ENCODE measurements at regions not wholly inside any gene's neighbourhood (a gene's known extent, or its start where the extent isn't known, plus 50 kb on each side); places are given as distances from the start of the nearest gene placed in this dataset.
"Not testable (repeated sequence)": the region's sequence is repeated elsewhere in the genome, so short reads cannot be mapped to it uniquely, and the experiment has no call there.

DNA sequence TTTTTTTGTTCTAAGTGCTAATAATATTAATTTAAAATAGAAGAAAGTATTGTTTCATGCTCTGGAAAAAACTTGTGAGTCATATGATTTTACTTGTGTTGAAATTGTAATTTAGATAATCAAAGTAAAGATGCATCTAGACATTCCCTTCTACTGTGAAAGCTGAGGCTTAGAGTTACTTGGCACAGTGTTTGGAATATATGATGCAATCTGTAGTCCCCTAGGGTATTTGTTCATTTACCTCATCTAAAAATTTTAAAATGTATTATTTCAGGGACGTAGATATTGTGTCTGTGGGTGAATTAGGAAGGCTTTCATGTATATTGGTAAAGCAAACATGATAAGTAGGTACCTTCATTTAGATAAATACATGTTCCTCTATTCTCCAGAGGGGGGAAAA is 793.5 kb upstream of the CNTN5 start:
- H3K27me3 Mint-ChIP-seq: no peaks in the 10 kb centered on the region
- no peak overlapping the region for H3K27ac Mint-ChIP-seq
- H3K4me1 Mint-ChIP-seq: no peaks in the 10 kb centered on the region

DNA sequence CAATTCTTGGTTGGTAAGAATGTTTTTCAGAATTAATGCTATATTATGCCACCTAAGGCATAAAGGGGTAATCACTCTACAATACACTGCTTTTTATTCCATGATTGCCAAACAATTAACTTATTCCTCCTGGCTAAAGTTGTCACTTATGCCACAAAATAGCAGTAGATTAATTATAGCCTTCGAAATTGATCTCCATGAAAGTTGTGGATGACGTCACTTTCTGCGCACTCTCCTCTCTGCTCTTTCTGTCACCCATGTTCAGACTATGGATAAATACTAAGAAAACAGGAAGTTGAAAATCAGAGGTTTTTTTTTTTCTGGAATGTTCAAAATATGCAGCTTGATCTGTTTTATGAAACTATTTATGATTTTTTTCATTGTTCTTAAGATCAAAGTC is 790.1 kb upstream of the CNTN5 start:
- no peak overlapping the region for H3K4me3 Mint-ChIP-seq
- no peak overlapping the region for H3K27ac Mint-ChIP-seq
- no peaks in the 10 kb centered on the region for H3K27me3 Mint-ChIP-seq
- H3K9me3 Mint-ChIP-seq: no peaks in the 10 kb centered on the region
- no peaks in the 10 kb centered on the region for H3K36me3 Mint-ChIP-seq
- H3K4me1 Mint-ChIP-seq: no peaks in the 10 kb centered on the region
- DNase-seq: no peak

More for the DNA sequence above, 793.5 kb upstream of the CNTN5 start:
- Mint-ChIP-seq H3K36me3 (no peaks in the 10 kb centered on the region), H3K9me3 (no peaks in the 10 kb centered on the region), H3K4me3 (no peak overlapping the region)
- no peak for DNase-seq

DNA sequence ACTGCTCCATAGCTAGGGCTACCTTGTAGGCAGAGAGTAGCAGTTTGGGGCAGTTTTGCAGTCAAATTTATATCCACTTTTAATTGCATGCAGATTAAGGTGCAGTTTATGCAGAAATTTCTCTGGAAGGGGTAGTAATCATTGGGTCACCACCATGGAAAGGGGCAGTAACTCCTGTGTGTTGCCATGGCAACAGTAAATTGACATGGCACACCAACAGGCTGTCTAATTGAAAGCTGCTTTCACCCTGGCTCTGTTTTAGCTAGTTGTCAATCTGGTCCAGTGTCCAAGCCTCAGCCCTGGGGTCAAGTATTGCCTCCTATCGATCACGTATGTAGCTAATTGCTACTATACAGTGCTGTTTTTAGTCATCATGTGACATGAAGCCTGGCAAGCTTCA is 786.1 kb upstream of the CNTN5 start:
- Mint-ChIP-seq H3K9me3 (no peaks in the 10 kb centered on the region), H3K4me1 (no peaks in the 10 kb centered on the region), H3K36me3 (no peaks in the 10 kb centered on the region), H3K27me3 (no peaks in the 10 kb centered on the region), H3K27ac (no peak overlapping the region), H3K4me3 (no peak overlapping the region)
- DNase-seq: no peak

DNA sequence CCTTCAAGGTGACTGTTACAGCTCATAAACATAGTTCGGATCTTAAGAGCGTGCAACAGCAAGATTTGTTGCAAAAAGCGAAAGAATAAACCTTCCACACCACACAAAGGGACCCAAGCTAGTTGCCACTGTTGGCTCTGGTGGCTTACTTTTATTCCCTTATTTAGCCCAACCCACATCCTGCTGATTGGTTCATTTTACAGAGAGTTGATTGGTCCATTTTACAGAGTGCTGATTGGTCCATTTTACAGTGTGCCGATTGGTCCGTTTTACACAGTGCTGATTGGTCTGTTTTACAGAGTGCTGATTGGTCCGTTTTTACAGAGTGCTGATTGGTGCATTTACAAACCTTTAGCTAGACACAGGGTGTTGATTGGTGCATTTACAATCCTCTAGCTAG is 776.9 kb upstream of the CNTN5 start:
- Mint-ChIP-seq H3K36me3 (no peaks in the 10 kb centered on the region), H3K4me3 (no peak overlapping the region), H3K27me3 (no peaks in the 10 kb centered on the region), H3K27ac (no peak overlapping the region), H3K4me1 (no peaks in the 10 kb centered on the region), H3K9me3 (peaks cover 12% of the 10 kb centered on the region)
- DNase-seq: no peak

DNA sequence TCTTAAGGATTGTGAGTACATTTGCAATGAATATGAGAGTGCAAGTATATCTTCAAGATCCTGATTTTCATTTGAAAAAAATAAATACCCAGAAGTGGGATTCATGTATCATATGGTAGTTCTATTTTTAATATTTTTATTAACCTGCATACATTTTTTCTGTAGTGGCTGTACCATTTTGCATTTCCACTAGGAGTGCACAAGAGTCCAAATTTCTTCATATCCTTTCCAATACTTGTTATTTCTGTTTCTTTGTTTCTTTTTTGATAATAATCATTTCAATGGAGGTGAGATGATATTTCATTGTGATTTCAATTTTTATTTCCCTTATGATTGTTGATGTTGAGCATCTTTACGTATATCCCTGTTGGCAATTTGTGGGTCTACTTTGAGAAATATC is 759.8 kb upstream of the CNTN5 start:
- Mint-ChIP-seq H3K27ac (no peak overlapping the region), H3K27me3 (no peaks in the 10 kb centered on the region), H3K4me1 (no peaks in the 10 kb centered on the region), H3K9me3 (peaks cover 1% of the 10 kb centered on the region), H3K4me3 (no peak overlapping the region), H3K36me3 (no peaks in the 10 kb centered on the region)
- DNase-seq: no peak

DNA sequence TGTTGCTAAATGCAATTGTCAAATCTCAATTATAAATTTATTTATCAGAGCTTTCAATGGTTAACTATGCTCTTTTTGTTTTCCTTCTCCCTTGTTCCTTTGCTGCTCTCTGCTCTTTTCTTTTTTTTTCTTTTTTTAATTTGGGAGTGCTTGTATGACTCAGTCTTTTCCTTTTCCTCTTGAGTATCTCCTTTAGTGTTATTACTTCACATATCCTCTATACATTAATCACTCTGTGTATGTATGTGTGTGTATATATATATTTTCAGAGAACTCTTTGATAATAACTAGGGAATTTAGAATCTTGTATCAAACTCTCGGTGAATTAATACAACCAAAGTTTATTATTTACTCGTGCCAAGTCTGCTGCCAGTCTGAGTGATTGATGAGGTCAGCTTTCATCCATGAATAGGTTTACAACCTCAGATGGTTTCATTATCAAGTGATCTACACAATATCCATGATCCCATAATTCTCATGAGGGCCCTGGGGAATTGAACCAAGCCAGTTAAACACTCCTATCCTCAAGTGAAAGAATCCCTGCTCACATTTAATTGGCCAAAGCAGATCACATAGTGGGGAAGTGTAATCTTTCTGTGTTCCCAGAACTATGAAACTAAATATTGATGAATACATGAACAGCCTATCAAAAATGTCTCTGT is 743.4 kb upstream of the CNTN5 start:
- Mint-ChIP-seq H3K36me3 (no peaks in the 10 kb centered on the region), H3K4me1 (no peaks in the 10 kb centered on the region), H3K27me3 (peaks cover 3% of the 10 kb centered on the region), H3K27ac (no peak overlapping the region), H3K4me3 (no peak overlapping the region), H3K9me3 (peaks cover 2% of the 10 kb centered on the region)
- no peak for DNase-seq

DNA sequence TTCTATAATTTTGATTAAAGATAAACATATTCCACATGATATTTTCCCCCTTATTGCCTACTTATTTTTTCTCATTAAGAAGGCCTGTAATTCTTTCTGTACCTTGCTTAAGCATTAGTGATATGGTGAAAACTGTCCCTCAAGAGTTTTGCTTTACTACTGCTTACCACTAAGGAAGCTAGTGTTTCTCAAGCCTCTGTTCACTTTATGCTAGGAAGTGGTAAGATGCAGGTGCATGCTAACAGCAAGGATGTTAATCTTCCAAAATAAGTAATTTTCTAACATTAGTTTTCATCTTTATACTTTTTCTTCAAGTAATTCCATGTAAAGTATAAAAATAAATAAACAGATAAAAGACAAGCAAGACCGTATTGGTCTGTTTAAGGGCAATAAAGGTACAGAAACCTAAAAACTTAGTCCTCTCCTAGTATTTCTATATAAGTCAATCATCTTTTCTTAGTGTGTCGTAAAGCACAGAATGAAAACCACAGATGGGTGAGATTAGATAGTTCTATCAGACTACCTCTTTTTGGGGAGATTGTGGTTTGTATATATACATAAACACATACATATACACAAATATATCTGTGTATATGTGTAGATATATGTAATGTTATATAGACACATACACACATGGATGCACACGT is 731.0 kb upstream of the CNTN5 start:
- Mint-ChIP-seq H3K4me3 (no peak overlapping the region), H3K27ac (no peak overlapping the region), H3K27me3 (no peaks in the 10 kb centered on the region), H3K36me3 (no peaks in the 10 kb centered on the region), H3K9me3 (peaks cover 2% of the 10 kb centered on the region), H3K4me1 (no peaks in the 10 kb centered on the region)
- DNase-seq: no peak

DNA sequence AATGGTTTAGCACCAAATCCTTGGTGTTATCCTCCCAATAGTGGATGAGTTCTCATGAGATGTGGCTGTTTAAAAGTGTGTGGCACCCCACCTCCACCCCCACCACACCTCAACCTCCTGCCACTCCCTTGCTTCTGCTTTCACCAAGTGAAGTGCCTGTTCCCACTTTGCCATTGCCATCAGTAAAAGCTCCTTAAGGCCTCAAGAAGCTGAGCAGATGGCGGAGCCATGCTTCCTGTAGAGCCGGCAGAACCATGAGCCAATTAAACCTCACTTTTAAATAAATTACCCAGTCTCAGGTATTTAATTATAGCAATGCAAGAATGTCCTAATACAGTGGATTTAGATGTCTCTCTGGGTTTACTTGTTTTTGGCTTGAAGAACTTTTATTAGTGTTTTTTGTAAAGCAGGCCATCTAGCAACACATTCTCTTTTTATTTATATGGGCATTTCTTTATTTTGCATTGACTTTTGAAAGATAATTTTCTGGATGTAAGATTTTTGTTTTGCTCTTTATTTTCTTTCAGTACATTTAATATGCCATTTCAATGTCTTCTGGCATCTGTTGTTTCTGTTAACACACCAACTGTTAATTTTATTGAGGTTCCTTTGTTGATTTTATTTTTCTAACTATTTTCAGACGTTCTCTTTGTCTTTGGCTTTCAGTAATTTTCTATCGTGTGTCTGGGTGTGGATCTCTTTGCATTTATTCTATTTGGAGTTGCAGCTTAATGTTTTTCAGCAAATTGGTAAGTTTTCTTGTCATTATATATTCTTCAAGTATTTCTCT is 724.5 kb upstream of the CNTN5 start:
- Mint-ChIP-seq H3K4me3 (no peak overlapping the region), H3K27me3 (no peaks in the 10 kb centered on the region), H3K36me3 (no peaks in the 10 kb centered on the region), H3K9me3 (peaks cover 2% of the 10 kb centered on the region), H3K27ac (peak overlapping the region; percentile 56), H3K4me1 (peaks cover 7% of the 10 kb centered on the region)
- DNase-seq: no peak

DNA sequence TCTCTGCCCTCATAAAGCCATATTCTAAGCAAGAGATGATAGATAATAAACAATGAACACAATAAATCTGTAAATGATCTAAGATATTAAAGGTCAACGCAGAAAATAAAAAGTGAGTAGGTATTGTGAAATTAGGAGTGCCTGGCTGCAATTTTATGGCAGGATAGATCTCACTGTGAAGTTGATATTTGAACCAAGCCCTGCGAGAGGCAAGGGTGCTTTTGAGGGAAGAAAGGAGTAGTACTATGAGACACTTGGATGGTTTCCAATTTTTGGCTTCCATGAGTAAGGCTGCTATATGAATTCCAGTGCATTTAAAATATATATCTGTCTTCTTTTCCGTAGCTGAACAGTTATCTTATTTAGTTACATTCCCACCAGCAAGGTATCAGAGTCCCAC is 720.0 kb upstream of the CNTN5 start:
- no peak overlapping the region for H3K4me3 Mint-ChIP-seq
- H3K27ac Mint-ChIP-seq: no peak overlapping the region
- no peaks in the 10 kb centered on the region for H3K27me3 Mint-ChIP-seq

DNA sequence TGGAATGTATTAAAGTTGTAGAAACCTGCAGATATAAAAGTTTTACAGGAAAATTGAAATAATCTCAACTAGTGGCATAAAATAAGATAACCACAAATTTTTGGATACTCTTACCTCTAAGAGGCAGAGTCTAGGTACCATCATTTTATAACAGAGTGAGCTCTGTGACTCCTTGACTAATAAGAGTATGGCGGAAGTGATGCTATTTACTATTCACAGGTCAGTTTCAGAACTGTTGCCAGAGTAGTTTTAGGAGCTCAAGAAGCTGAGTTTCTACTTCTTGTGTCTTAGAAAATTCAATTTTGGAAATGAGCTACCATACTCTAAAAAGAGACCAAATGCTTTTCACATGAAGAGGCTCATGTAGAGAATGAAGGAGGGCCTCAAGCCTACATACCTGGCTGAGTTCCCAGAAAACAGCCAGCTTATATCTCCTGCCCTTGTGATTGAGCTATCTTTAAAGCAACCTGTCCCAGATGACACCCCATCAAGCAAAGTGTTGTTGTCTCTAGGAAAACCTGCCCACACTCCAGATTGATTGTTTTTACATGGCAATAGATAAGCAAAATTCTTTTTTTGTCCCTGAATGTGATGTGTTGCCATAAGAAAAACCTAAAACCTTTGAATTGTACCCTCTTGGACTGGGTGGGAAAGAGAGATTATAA is 712.8 kb upstream of the CNTN5 start:
- no peak overlapping the region for H3K4me3 Mint-ChIP-seq
- no peaks in the 10 kb centered on the region for H3K9me3 Mint-ChIP-seq
- no peak for DNase-seq
- H3K27me3 Mint-ChIP-seq: no peaks in the 10 kb centered on the region
- H3K27ac Mint-ChIP-seq: no peak overlapping the region
- no peaks in the 10 kb centered on the region for H3K36me3 Mint-ChIP-seq
- H3K4me1 Mint-ChIP-seq: no peaks in the 10 kb centered on the region

More for the DNA sequence above, 720.0 kb upstream of the CNTN5 start:
- no peak for DNase-seq
- Mint-ChIP-seq H3K9me3 (no peaks in the 10 kb centered on the region), H3K36me3 (no peaks in the 10 kb centered on the region), H3K4me1 (peaks cover 7% of the 10 kb centered on the region)

DNA sequence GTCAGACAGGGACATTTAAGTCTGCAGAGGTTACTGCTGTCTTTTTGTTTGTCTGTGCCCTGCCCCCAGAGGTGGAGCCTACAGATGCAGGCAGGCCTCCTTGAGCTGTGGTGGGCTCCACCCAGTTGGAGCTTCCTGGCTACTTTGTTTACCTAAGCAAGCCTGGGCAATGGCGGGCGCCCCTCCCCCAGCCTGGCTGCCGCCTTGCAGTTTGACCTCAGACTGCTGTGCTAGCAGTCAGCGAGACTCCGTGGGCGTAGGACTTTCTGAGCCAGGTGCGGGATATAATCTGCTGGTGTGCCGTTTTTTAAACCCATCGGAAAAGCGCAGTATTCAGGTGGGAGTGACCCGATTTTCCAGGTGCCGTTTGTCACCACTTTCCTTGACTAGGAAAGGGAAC is 690.4 kb upstream of the CNTN5 start:
- H3K27me3 Mint-ChIP-seq, DNase-seq, H3K36me3 Mint-ChIP-seq, H3K4me3 Mint-ChIP-seq, H3K27ac Mint-ChIP-seq, H3K9me3 Mint-ChIP-seq, H3K4me1 Mint-ChIP-seq: not testable (repeated sequence)

DNA sequence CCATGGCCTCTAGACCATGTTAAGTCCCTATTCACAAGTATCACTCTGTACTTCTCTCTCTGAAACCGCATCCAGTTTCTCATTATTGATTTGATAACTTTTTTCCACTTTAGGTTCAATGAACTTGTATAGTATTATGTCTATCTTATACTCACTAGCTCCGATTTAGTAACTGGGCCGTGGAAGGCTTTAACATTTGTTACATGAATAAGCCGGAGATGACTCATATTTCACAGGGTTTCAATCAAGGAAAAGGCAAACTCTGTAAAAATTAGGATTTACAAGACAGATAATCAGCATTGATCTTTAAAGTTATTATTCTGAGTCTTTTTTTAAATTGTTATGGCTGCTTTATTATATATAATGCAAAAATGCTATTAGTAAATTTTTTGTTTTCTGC is 662.2 kb upstream of the CNTN5 start:
- no peak overlapping the region for H3K4me3 Mint-ChIP-seq
- H3K27me3 Mint-ChIP-seq: no peaks in the 10 kb centered on the region
- no peak overlapping the region for H3K27ac Mint-ChIP-seq
- H3K9me3 Mint-ChIP-seq: no peaks in the 10 kb centered on the region
- H3K4me1 Mint-ChIP-seq: no peaks in the 10 kb centered on the region
- no peak for DNase-seq
- H3K36me3 Mint-ChIP-seq: no peaks in the 10 kb centered on the region

DNA sequence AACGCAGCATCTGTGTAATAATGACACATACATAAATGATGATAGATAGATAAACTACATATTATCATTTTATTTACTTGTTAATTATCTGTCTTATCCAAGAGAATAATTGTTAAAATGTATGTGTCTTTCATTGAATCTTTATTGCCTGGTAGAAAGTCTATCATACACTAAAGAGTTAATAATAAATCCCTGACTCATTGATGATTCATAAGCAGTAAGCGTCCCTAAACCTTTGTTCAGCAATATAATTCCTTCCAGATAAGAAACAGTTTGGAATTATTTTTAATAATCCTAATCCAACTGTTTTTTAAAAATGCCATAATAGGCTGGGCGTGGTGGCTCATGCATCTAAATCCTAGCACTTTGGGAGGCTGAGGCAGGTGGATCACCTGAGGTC is 655.6 kb upstream of the CNTN5 start:
- Mint-ChIP-seq H3K27me3 (no peaks in the 10 kb centered on the region), H3K9me3 (no peaks in the 10 kb centered on the region), H3K4me3 (no peak overlapping the region), H3K27ac (no peak overlapping the region), H3K4me1 (no peaks in the 10 kb centered on the region), H3K36me3 (no peaks in the 10 kb centered on the region)
- no peak for DNase-seq

DNA sequence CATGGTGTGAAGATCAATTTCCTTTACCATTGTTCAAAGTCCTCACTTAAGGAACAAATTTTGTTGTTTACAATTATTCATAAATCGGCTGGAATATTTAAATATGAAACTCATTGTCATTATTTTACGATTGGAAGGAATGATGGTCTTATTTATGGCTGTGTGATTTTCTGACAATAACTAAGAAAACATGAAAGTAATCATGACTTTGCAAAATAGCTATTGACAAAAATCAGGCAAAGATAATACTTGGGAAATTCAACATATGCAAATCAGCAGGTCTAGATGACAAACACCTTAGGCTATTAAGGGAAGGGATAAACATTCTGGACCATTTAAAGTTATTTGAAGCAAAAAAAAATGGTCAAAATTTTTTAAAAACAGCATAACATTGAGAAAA is 654.8 kb upstream of the CNTN5 start:
- no peaks in the 10 kb centered on the region for H3K4me1 Mint-ChIP-seq
- H3K27me3 Mint-ChIP-seq: no peaks in the 10 kb centered on the region
- no peak overlapping the region for H3K27ac Mint-ChIP-seq
- H3K36me3 Mint-ChIP-seq: no peaks in the 10 kb centered on the region
- no peak overlapping the region for H3K4me3 Mint-ChIP-seq
- no peak for DNase-seq
- H3K9me3 Mint-ChIP-seq: no peaks in the 10 kb centered on the region

DNA sequence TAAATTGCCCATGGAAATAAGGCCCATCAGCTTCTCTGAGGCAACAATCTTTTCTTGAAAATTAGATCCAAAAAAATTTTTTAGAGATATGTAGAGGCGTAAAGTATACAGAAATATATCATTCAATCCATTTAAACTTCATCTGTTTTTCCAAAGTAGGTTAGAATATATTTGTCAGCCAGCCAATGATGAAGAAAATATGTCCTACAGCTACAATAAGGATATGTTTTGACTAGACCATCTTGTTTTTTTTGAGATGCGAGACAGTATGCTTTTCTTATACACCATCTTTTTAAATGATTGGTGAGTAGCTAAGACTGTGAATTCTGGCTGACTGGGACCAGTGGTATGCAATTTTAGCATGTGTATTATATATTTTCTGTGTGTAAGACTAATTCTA is 630.4 kb upstream of the CNTN5 start:
- Mint-ChIP-seq H3K27me3 (no peaks in the 10 kb centered on the region), H3K4me1 (no peaks in the 10 kb centered on the region), H3K4me3 (no peak overlapping the region), H3K9me3 (no peaks in the 10 kb centered on the region), H3K27ac (no peak overlapping the region), H3K36me3 (no peaks in the 10 kb centered on the region)
- DNase-seq: no peak
